ENCODE measurements at regions not wholly inside any gene's neighbourhood (a gene's known extent, or its start where the extent isn't known, plus 50 kb on each side); places are given as distances from the start of the nearest gene placed in this dataset.

DNA sequence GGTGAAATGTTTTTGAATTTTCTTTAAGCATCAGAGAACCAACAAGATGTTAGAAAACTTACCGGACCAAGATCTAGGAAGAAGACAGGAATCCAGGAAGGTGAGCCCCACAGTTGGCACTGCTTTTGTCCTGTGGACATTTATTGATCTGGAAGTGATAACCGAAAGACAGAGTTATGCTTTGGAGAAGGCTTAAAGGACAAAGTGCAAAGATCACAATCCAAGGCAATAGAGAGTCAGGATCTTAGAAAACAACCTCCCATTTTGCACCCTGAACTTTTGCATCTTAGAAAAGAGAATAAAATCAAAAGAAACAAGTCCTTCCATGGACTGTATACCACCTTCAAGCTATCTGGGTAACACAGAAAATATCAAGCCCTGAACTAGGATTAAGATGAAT, 129.4 kb upstream of the SRD5A2 start:
- TF ChIP-seq, protein P1, sequence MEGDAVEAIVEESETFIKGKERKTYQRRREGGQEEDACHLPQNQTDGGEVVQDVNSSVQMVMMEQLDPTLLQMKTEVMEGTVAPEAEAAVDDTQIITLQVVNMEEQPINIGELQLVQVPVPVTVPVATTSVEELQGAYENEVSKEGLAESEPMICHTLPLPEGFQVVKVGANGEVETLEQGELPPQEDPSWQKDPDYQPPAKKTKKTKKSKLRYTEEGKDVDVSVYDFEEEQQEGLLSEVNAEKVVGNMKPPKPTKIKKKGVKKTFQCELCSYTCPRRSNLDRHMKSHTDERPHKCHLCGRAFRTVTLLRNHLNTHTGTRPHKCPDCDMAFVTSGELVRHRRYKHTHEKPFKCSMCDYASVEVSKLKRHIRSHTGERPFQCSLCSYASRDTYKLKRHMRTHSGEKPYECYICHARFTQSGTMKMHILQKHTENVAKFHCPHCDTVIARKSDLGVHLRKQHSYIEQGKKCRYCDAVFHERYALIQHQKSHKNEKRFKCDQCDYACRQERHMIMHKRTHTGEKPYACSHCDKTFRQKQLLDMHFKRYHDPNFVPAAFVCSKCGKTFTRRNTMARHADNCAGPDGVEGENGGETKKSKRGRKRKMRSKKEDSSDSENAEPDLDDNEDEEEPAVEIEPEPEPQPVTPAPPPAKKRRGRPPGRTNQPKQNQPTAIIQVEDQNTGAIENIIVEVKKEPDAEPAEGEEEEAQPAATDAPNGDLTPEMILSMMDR (conservative IDR thresholded peaks at IDR 0.05; ENCODE audit: low read depth in 2 of 2), result no peak
- TF ChIP-seq EZH2 (IDR thresholded peaks at IDR 0.05; ENCODE audit: low read depth, unreplicated experiment), result no peak
- no peak for TF ChIP-seq EZH2phosphoT487 (IDR thresholded peaks at IDR 0.05; ENCODE audit: unreplicated experiment)
- no peak for TF ChIP-seq ZNF331 (CRISPR knock-in tag; IDR thresholded peaks at IDR 0.05; ENCODE audit: low read depth)
- TF ChIP-seq, protein P2, sequence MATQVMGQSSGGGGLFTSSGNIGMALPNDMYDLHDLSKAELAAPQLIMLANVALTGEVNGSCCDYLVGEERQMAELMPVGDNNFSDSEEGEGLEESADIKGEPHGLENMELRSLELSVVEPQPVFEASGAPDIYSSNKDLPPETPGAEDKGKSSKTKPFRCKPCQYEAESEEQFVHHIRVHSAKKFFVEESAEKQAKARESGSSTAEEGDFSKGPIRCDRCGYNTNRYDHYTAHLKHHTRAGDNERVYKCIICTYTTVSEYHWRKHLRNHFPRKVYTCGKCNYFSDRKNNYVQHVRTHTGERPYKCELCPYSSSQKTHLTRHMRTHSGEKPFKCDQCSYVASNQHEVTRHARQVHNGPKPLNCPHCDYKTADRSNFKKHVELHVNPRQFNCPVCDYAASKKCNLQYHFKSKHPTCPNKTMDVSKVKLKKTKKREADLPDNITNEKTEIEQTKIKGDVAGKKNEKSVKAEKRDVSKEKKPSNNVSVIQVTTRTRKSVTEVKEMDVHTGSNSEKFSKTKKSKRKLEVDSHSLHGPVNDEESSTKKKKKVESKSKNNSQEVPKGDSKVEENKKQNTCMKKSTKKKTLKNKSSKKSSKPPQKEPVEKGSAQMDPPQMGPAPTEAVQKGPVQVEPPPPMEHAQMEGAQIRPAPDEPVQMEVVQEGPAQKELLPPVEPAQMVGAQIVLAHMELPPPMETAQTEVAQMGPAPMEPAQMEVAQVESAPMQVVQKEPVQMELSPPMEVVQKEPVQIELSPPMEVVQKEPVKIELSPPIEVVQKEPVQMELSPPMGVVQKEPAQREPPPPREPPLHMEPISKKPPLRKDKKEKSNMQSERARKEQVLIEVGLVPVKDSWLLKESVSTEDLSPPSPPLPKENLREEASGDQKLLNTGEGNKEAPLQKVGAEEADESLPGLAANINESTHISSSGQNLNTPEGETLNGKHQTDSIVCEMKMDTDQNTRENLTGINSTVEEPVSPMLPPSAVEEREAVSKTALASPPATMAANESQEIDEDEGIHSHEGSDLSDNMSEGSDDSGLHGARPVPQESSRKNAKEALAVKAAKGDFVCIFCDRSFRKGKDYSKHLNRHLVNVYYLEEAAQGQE (IDR thresholded peaks at IDR 0.05; ENCODE audit: unreplicated experiment), result no peak
- TF ChIP-seq POLR2AphosphoS5 (IDR thresholded peaks at IDR 0.05; ENCODE audit: low read depth), result no peak
- TF ChIP-seq CREB1 (CRISPR knock-in tag; IDR thresholded peaks at IDR 0.05; ENCODE audit: low read depth), result no peak
- no peak for TF ChIP-seq NANOG (IDR thresholded peaks at IDR 0.05; ENCODE audit: borderline replicate concordance)
- no peak for TF ChIP-seq ZNF114 (CRISPR knock-in tag; IDR thresholded peaks at IDR 0.05)
